SK-N-SH (cell line): ENCODE measurements at regions not wholly inside any gene's neighbourhood (a gene's known extent, or its start where the extent isn't known, plus 50 kb on each side); places are given as distances from the start of the nearest gene placed in this dataset.

Experiments used
- CTCF ChIA-PET: fragments of 300-600, 350-600 bp; formaldehyde crosslinking; extraction: SDS; loops from one replicate; lab custom pipeline; 2021; lab: Yijun Ruan, JAX
- POLR2A ChIA-PET: fragments of 350-600 bp; sonication (Branson Sonifier 250); formaldehyde crosslinking; extraction: SDS; loops from one replicate; lab custom pipeline; 2020; ENCODE audit warnings: antibody characterized with exemption, inconsistent platforms; lab: Yijun Ruan, JAX
- DNase-seq: peaks from one replicate; pipeline ENCODE4 v3.0.0; 2012
- H2AFZ ChIP-seq: fragments of 200-600 bp; sonication (generic); 2 replicates; pipeline ENCODE4 v1.8.1; 2016; ENCODE audit warnings: antibody characterized with exemption, mild to moderate bottlenecking, low read depth
- H3F3A ChIP-seq: fragments of 200-600 bp; sonication (generic); replicated peaks from 2 replicates; pipeline ENCODE3; 2016; ENCODE audit warnings: antibody characterized with exemption, mild to moderate bottlenecking; ENCODE audit not compliant: insufficient read depth
- H3K27ac ChIP-seq, 2 experiments: fragments of 200-500 bp in 1 of 2; fragments of 200-600 bp in 1 of 2; sonication (Bioruptor generic) in 1 of 2; sonication (generic), shearing (Covaris generic) in 1 of 2; 2 replicates each; pipeline versions ENCODE4 v1.5.1 to v1.6.1; 2014 to 2016; ENCODE audit warnings: low read depth in 2 of 2, inconsistent platforms in 1 of 2, low read length in 1 of 2, mild to moderate bottlenecking in 1 of 2, mixed read lengths in 1 of 2
- H3K27me3 ChIP-seq: fragments of 200-600 bp; sonication (generic), shearing (Covaris generic); 2 replicates; pipeline ENCODE4 v1.6.1; 2016; ENCODE audit warnings: mixed run types; ENCODE audit not compliant: insufficient read depth
- H3K36me3 ChIP-seq, 2 experiments: fragments of 200-500 bp in 1 of 2; fragments of 200-600 bp in 1 of 2; sonication (Bioruptor generic) in 1 of 2; sonication (generic) in 1 of 2; replicated peaks in 1 of 2; 2 replicates each; pipeline versions ENCODE3 to v1.5.1; 2014 to 2016; ENCODE audit warnings: low read length in 1 of 2, mild to moderate bottlenecking in 1 of 2; ENCODE audit not compliant: insufficient read depth in 2 of 2, control insufficient read depth in 1 of 2
- H3K4me1 ChIP-seq, 2 experiments: fragments of 200-500 bp in 1 of 2; fragments of 200-600 bp in 1 of 2; sonication (Bioruptor generic) in 1 of 2; sonication (generic), shearing (Covaris generic) in 1 of 2; 2 replicates each; pipeline versions ENCODE4 v1.5.1 to v1.6.1; 2014 to 2016; ENCODE audit warnings: low read depth in 1 of 2, low read length in 1 of 2, mixed run types in 1 of 2; ENCODE audit not compliant: insufficient read depth in 2 of 2, control insufficient read depth in 1 of 2
- H3K4me2 ChIP-seq: fragments of 200-600 bp; sonication (generic), shearing (Covaris generic); 2 replicates; pipeline ENCODE4 v1.6.1; 2017; ENCODE audit warnings: mixed run types
- H3K4me3 ChIP-seq, 2 experiments: fragments of 200-500 bp in 1 of 2; fragments of 200-600 bp in 1 of 2; sonication (Bioruptor generic) in 1 of 2; sonication (generic), shearing (Covaris generic) in 1 of 2; 2 replicates each; pipeline versions ENCODE4 v1.5.1 to v1.8.1; 2014 to 2016; ENCODE audit warnings: low read depth in 2 of 2, inconsistent platforms in 1 of 2, low read length in 1 of 2, mild to moderate bottlenecking in 1 of 2, mixed read lengths in 1 of 2, moderate library complexity in 1 of 2
- H3K79me2 ChIP-seq: fragments of 200-600 bp; sonication (generic); 2 replicates; pipeline ENCODE4 v1.8.1; 2017; ENCODE audit warnings: mild to moderate bottlenecking; ENCODE audit not compliant: insufficient read depth
- H3K9ac ChIP-seq: fragments of 200-600 bp; sonication (generic); 2 replicates; pipeline ENCODE4 v1.6.1; 2017; ENCODE audit warnings: mixed run types
- H3K9me2 ChIP-seq: fragments of 200-600 bp; sonication (generic); 2 replicates; pipeline ENCODE4 v1.6.1; 2017; ENCODE audit warnings: mixed run types
- H3K9me3 ChIP-seq: fragments of 200-600 bp; sonication (generic); 2 replicates; pipeline ENCODE4 v1.6.1; 2017; ENCODE audit warnings: mixed run types, mild to moderate bottlenecking, moderate library complexity
- H4K20me1 ChIP-seq: fragments of 200-600 bp; sonication (generic); 2 replicates; pipeline ENCODE4 v1.6.1; 2017; ENCODE audit warnings: mild to moderate bottlenecking, mixed run types; ENCODE audit not compliant: insufficient read depth
- ELF1 ChIP-seq: IDR thresholded peaks from 2 replicates; pipeline ENCODE4 v1.4.0; 2012
- FOSL2 ChIP-seq: IDR thresholded peaks from 2 replicates; pipeline ENCODE4 v1.4.0; 2012; ENCODE audit warnings: low read depth, mild to moderate bottlenecking, moderate library complexity, borderline replicate concordance
- FOXJ3 ChIP-seq: sonication (generic); formaldehyde crosslinking; IDR thresholded peaks from 2 replicates; pipeline ENCODE4 v1.5.1; 2020; ENCODE audit warnings: mild to moderate bottlenecking, missing genetic modification reagents
- FOXM1 ChIP-seq: IDR thresholded peaks from 2 replicates; pipeline ENCODE4 v1.4.0; 2012; ENCODE audit warnings: low read depth, mild to moderate bottlenecking
- GABPA ChIP-seq: IDR thresholded peaks from 2 replicates; pipeline ENCODE4 v1.4.0; 2012; ENCODE audit warnings: low read depth, mild to moderate bottlenecking
- IRF3 ChIP-seq: fragments of 150-350 bp; IDR thresholded peaks from 2 replicates; pipeline ENCODE4 v1.6.1; 2016; ENCODE audit warnings: mild to moderate bottlenecking, low read depth, low read length
- NFIC ChIP-seq: IDR thresholded peaks from 2 replicates; pipeline ENCODE4 v1.4.0; 2012; ENCODE audit warnings: borderline replicate concordance
- NRF1 ChIP-seq: IDR thresholded peaks from 2 replicates; pipeline ENCODE4 v1.6.1; 2012; ENCODE audit warnings: low read depth, mild to moderate bottlenecking, low read length
- POLR2AphosphoS5 ChIP-seq: IDR thresholded peaks from 2 replicates; pipeline ENCODE4 v1.6.1; 2012; ENCODE audit warnings: low read depth, low read length
- RAD21 ChIP-seq: IDR thresholded peaks from 2 replicates; pipeline ENCODE4 v1.6.1; 2012; ENCODE audit warnings: mild to moderate bottlenecking, low read length
- RCOR1 ChIP-seq: fragments of 150-350 bp; IDR thresholded peaks from 2 replicates; pipeline ENCODE4 v1.6.1; 2017; ENCODE audit warnings: antibody characterized with exemption, low read length
- RFX5 ChIP-seq: IDR thresholded peaks from 2 replicates; pipeline ENCODE4 v1.6.1; 2012; ENCODE audit warnings: mild to moderate bottlenecking, improper control_type of control experiment, low read length
- RXRA ChIP-seq: IDR thresholded peaks from 2 replicates; pipeline ENCODE4 v1.4.0; 2012; ENCODE audit warnings: low read depth, mild to moderate bottlenecking, borderline replicate concordance
- SIN3A ChIP-seq: IDR thresholded peaks from 2 replicates; pipeline ENCODE4 v1.6.1; 2012; ENCODE audit warnings: low read depth, mild to moderate bottlenecking, low read length, moderate library complexity, borderline replicate concordance
- TCF12 ChIP-seq: IDR thresholded peaks from 2 replicates; pipeline ENCODE4 v1.4.0; 2012
- TEAD4 ChIP-seq: IDR thresholded peaks from 2 replicates; pipeline ENCODE4 v1.4.0; 2012; ENCODE audit warnings: mild to moderate bottlenecking, borderline replicate concordance; ENCODE audit not compliant: insufficient read depth
- YY1 ChIP-seq: IDR thresholded peaks from 2 replicates; pipeline ENCODE4 v1.4.0; 2012; ENCODE audit warnings: low read depth, mild to moderate bottlenecking
- WGBS: methylation state at CpG from one replicate; pipeline ENCODE4 v1.1.6; 2017; ENCODE audit warnings: low lambda C conversion rate; 5-methylcytosine and 5-hydroxymethylcytosine counted together
- TF ChIP-seq, protein P1 (sequence below): IDR thresholded peaks from 2 replicates; pipeline ENCODE4 v1.4.0; 2012; ENCODE audit warnings: low read depth
- TF ChIP-seq, protein P2 (sequence below): fragments of 150-350 bp; IDR thresholded peaks from 2 replicates; pipeline ENCODE4 v1.6.1; 2017; ENCODE audit warnings: antibody characterized with exemption, low read length, low read depth, borderline replicate concordance

DNA sequence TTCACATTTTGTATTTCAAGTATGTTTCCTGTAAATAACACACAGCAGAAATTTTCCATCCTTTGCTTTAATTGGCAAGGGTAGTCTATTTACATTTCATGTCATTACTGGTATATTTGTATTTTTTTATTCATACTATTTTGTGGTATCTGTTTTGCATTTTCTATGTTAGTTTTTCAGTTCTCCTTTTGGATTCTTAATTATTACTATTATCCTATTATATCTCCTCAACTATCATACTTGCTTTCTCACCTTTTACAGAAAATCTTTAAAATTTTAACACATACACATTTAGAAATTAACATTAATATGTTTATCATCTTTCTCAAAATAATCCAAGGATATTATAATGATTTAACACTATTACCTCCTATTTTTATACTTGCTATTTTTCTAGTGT is 918.3 kb upstream of the MAP3K7 start:
- no peaks in the 10 kb centered on the region for H3K9me3 ChIP-seq
- H3K4me3 ChIP-seq: no peak overlapping the region
- POLR2A ChIA-PET: no interaction called here
- no peak overlapping the region for H3K4me2 ChIP-seq
- no peaks in the 10 kb centered on the region for H3F3A ChIP-seq
- TF ChIP-seq RXRA: no peak
- H3K36me3 ChIP-seq: no peaks in the 10 kb centered on the region
- DNase-seq: no peak
- no peaks in the 10 kb centered on the region for H3K4me1 ChIP-seq
- H3K27ac ChIP-seq: no peak overlapping the region
- H2AFZ ChIP-seq: no peak overlapping the region
- no peaks in the 10 kb centered on the region for H3K27me3 ChIP-seq
- CTCF ChIA-PET: no interaction called here
- H3K9me2 ChIP-seq: no peaks in the 10 kb centered on the region
- no peaks in the 10 kb centered on the region for H3K79me2 ChIP-seq
- H3K9ac ChIP-seq: no peak overlapping the region
- no peaks in the 10 kb centered on the region for H4K20me1 ChIP-seq

GRCh38 chr6:91501930-91502329 is 915.1 kb upstream of the MAP3K7 start:
- TF ChIP-seq IRF3 (no peak), GABPA (no peak), RFX5 (no peak), FOXJ3 (no peak), FOXM1 (no peak), TEAD4 (no peak), NFIC (no peak), RAD21 (no peak)
- H3K4me2 ChIP-seq: no peak overlapping the region
- no peaks in the 10 kb centered on the region for H3K4me1 ChIP-seq
- no peak overlapping the region for H3K4me3 ChIP-seq
- no peaks in the 10 kb centered on the region for H3F3A ChIP-seq
- H3K79me2 ChIP-seq: no peaks in the 10 kb centered on the region
- H3K27ac ChIP-seq: no peak overlapping the region
- CTCF ChIA-PET: no interaction called here
- DNase-seq: no peak
- no peaks in the 10 kb centered on the region for H3K27me3 ChIP-seq
- no peak overlapping the region for H2AFZ ChIP-seq
- H3K9ac ChIP-seq: no peak overlapping the region
- WGBS: 3% methylated on average over 4 of the region's 4 CpGs
- no peaks in the 10 kb centered on the region for H3K9me3 ChIP-seq
- POLR2A ChIA-PET: no interaction called here
- H3K9me2 ChIP-seq: no peaks in the 10 kb centered on the region
- H4K20me1 ChIP-seq: no peaks in the 10 kb centered on the region
- no peaks in the 10 kb centered on the region for H3K36me3 ChIP-seq

GRCh38 chr6:91500689-91501303 is 913.9 kb upstream of the MAP3K7 start:
- no peak overlapping the region for H2AFZ ChIP-seq
- POLR2A ChIA-PET: no interaction called here

More at GRCh38 chr6:91500689-91501303, 913.9 kb upstream of the MAP3K7 start:
- no peak for TF ChIP-seq RCOR1
- no peak for TF ChIP-seq TCF12
- TF ChIP-seq RFX5: no peak
- TF ChIP-seq, protein P1, sequence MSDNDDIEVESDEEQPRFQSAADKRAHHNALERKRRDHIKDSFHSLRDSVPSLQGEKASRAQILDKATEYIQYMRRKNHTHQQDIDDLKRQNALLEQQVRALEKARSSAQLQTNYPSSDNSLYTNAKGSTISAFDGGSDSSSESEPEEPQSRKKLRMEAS: no peak
- TF ChIP-seq ELF1: no peak
- TF ChIP-seq SIN3A: no peak
- no peak for TF ChIP-seq POLR2AphosphoS5
- TF ChIP-seq, protein P2, sequence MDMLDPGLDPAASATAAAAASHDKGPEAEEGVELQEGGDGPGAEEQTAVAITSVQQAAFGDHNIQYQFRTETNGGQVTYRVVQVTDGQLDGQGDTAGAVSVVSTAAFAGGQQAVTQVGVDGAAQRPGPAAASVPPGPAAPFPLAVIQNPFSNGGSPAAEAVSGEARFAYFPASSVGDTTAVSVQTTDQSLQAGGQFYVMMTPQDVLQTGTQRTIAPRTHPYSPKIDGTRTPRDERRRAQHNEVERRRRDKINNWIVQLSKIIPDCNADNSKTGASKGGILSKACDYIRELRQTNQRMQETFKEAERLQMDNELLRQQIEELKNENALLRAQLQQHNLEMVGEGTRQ: no peak
- TF ChIP-seq YY1: no peak
- TF ChIP-seq NRF1: no peak
- no peak for TF ChIP-seq FOSL2
- TF ChIP-seq FOXM1: no peak
- TF ChIP-seq, all 33 proteins: peak for 0
- WGBS: 0% methylated on average over 1 of the region's 1 CpG
- Histone ChIP-seq H3K4me1 (no peaks in the 10 kb centered on the region), H3K4me2 (no peak overlapping the region), H3K9me2 (no peaks in the 10 kb centered on the region), H3F3A (no peaks in the 10 kb centered on the region), H4K20me1 (no peaks in the 10 kb centered on the region), H3K9me3 (no peaks in the 10 kb centered on the region), H3K4me3 (no peak overlapping the region), H3K9ac (no peak overlapping the region), H3K79me2 (no peaks in the 10 kb centered on the region), H3K27me3 (no peaks in the 10 kb centered on the region), H3K27ac (no peak overlapping the region), H3K36me3 (no peaks in the 10 kb centered on the region)
- CTCF ChIA-PET: interaction anchor here (0.7 kb wide), 1 partner anchor 20 kb away, joined by 3 read pairs; no protein-coding TSS in a partner anchor
- no peak for DNase-seq
